GM12875 (cell line): ENCODE measurements at regions not wholly inside any gene's neighbourhood (a gene's known extent, or its start where the extent isn't known, plus 50 kb on each side); places are given as distances from the start of the nearest gene placed in this dataset.
"Not testable (repeated sequence)": the region's sequence is repeated elsewhere in the genome, so short reads cannot be mapped to it uniquely, and the experiment has no call there.

Experiments
- H3K4me3 ChIP-seq: one replicate; pipeline ENCODE4 v1.5.1; 2011; ENCODE audit warnings: low read depth, low read length, control low read depth
- CTCF ChIP-seq: IDR thresholded peaks from 2 replicates; pipeline ENCODE4 v1.5.1; 2011; ENCODE audit warnings: low read depth, mild to moderate bottlenecking, control low read depth, inconsistent platforms, low read length, moderate library complexity, borderline replicate concordance; ENCODE audit not compliant: insufficient read depth

- no peak for TF ChIP-seq CTCF
- H3K4me3 ChIP-seq, result no peak overlapping the region
Measured at GRCh38 chr6:152811785-152812184, 61.2 kb downstream of the VIP start.

GRCh38 chr6:152815230-152815872 is 64.8 kb downstream of the VIP start:
- H3K4me3 ChIP-seq, result no peak overlapping the region
- TF ChIP-seq CTCF, result no peak

- TF ChIP-seq CTCF, result no peak
- H3K4me3 ChIP-seq, result no peak overlapping the region
Measured at GRCh38 chr6:152816055-152816454, 65.5 kb downstream of the VIP start.

- TF ChIP-seq CTCF, result no peak
- no peak overlapping the region for H3K4me3 ChIP-seq
Measured at GRCh38 chr6:152821525-152821924, 70.9 kb downstream of the VIP start.

GRCh38 chr6:152824666-152825065 is 74.1 kb downstream of the VIP start:
- no peak for TF ChIP-seq CTCF
- no peak overlapping the region for H3K4me3 ChIP-seq

GRCh38 chr6:152828431-152828830 is 77.8 kb downstream of the VIP start:
- H3K4me3 ChIP-seq, result no peak overlapping the region
- no peak for TF ChIP-seq CTCF

- H3K4me3 ChIP-seq, result not testable (repeated sequence)
Measured at GRCh38 chr6:152834366-152834765, 83.8 kb downstream of the VIP start.

- H3K4me3 ChIP-seq, result no peak overlapping the region
- TF ChIP-seq CTCF, result no peak
Measured at GRCh38 chr6:152836523-152836922, 85.9 kb downstream of the VIP start.
